Common myeloid progenitor, CD34-positive (primary cell): ENCODE measurements at regions not wholly inside any gene's neighbourhood (a gene's known extent, or its start where the extent isn't known, plus 50 kb on each side); places are given as distances from the start of the nearest gene placed in this dataset.

Source experiments
- CTCF ChIA-PET: fragments of 350-600 bp; sonication (Branson Sonifier 250); formaldehyde crosslinking; loops from one replicate; lab custom pipeline; 2021; ENCODE audit warnings: antibody characterized with exemption; lab: Charles Lee
- POLR2A ChIA-PET: fragments of 350-600 bp; sonication (Branson Sonifier 250); formaldehyde crosslinking; loops from one replicate; lab custom pipeline; 2021; ENCODE audit warnings: antibody characterized with exemption; lab: Charles Lee
- DNase-seq, 3 donors: peaks; one replicate each; pipeline versions ENCODE4 v3.0.0 to v3.0.0-alpha.2; 2013
- H3K27ac ChIP-seq, 2 experiments: 1 replicate in 1 of 2; 2 replicates in 1 of 2; pipeline ENCODE4 v1.7.0; 2013; ENCODE audit warnings: inconsistent platforms in 2 of 2, low read length in 2 of 2, mild to moderate bottlenecking in 2 of 2, low read depth in 1 of 2, moderate library complexity in 1 of 2; ENCODE audit not compliant: severe bottlenecking in 2 of 2, insufficient read depth in 1 of 2, poor library complexity in 1 of 2
- H3K27me3 ChIP-seq, 5 experiments: replicated peaks in 2 of 5; 1 replicate in 3 of 5; 2 replicates in 2 of 5; pipeline versions ENCODE4 v1.6.1 to v1.7.0; 2013; ENCODE audit warnings: low read length in 4 of 5, mild to moderate bottlenecking in 2 of 5, moderate library complexity in 2 of 5, inconsistent platforms in 1 of 5; ENCODE audit not compliant: insufficient read depth in 5 of 5, control insufficient read depth in 4 of 5
- H3K36me3 ChIP-seq, 4 experiments: 1 replicate in 2 of 4; 2 replicates in 2 of 4; pipeline versions ENCODE4 v1.6.1 to v1.7.0; 2013; ENCODE audit warnings: low read length in 3 of 4, control low read depth in 1 of 4, mild to moderate bottlenecking in 1 of 4; ENCODE audit not compliant: control insufficient read depth in 4 of 4, insufficient read depth in 4 of 4
- H3K4me1 ChIP-seq, 4 experiments: 1 replicate in 3 of 4; 2 replicates in 1 of 4; pipeline versions ENCODE4 v1.6.1 to v1.7.1; 2013; ENCODE audit warnings: low read length in 3 of 4, mild to moderate bottlenecking in 3 of 4, control low read depth in 1 of 4, inconsistent platforms in 1 of 4, moderate library complexity in 1 of 4; ENCODE audit not compliant: control insufficient read depth in 4 of 4, insufficient read depth in 4 of 4; ENCODE audit errors: control extremely low read depth in 1 of 4
- H3K4me3 ChIP-seq, 7 experiments: 1 replicate in 4 of 7; 2 replicates in 3 of 7; pipeline versions ENCODE4 v1.5.1 to v1.7.0; 2013; ENCODE audit warnings: mild to moderate bottlenecking in 7 of 7, low read length in 6 of 7, moderate library complexity in 6 of 7, inconsistent platforms in 2 of 7, low read depth in 2 of 7, control low read depth in 1 of 7; ENCODE audit not compliant: insufficient read depth in 4 of 7, control insufficient read depth in 1 of 7; ENCODE audit errors: extremely low read depth in 1 of 7
- H3K9me3 ChIP-seq, 5 experiments: 1 replicate in 4 of 5; 2 replicates in 1 of 5; pipeline versions ENCODE4 v1.6.1 to v1.7.1; 2013; ENCODE audit warnings: low read length in 4 of 5, mild to moderate bottlenecking in 2 of 5, inconsistent platforms in 1 of 5, low read depth in 1 of 5, moderate library complexity in 1 of 5; ENCODE audit not compliant: control insufficient read depth in 4 of 5, insufficient read depth in 2 of 5; ENCODE audit errors: control extremely low read depth in 1 of 5
- WGBS: methylation state at CpG from one replicate; pipeline ENCODE4 v1.1.5; 2013; ENCODE audit not compliant: insufficient coverage; 5-methylcytosine and 5-hydroxymethylcytosine counted together

DNA sequence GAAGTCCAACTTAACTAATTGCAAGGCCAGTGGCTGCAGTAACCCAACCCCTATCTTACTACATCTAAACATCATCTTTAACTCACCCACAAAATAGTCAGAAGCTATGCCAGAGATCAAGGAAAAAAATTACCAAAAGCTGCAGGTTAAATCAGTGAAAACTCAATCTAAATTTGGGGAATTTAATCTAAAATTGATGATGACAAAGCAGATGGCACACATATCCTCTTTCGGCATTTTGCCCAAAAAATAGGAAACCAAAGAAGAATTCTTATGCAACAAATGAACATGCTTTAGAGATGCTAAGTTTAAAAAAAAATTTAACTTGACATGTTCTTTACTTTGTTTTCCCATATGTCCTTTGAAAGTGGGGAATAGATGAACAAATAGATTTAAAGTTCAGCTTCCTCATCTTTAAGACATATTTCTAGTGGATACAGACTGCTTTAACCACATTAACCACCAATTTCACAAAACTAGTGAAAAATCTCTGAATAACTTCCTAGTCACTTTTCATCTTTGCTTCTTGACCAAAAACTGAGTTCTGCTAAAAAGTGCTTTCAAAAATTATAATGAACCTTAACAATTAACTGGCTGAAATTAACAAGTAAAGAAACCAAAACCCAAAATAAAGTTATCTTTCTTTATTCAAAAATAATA lies 74.3 kb upstream of the CCDC150 start:
- Histone ChIP-seq H3K27me3 (peaks cover 10 to 60% (median 20%) of the 10 kb centered on the region in 5 experiments), H3K27ac (no peak overlapping the region), H3K4me3 (no peak overlapping the region), H3K36me3 (no peaks in the 10 kb centered on the region), H3K9me3 (peaks cover 3 to 15% (median 7%) of the 10 kb centered on the region in 5 experiments), H3K4me1 (no peaks in the 10 kb centered on the region)
- peak in 2 of 3 donors; percentile 49 to 60 for DNase-seq
- CTCF ChIA-PET = no interaction called here
- POLR2A ChIA-PET = no interaction called here
- no CpG with 5 or more reads among the region's 1 CpG for WGBS

DNA sequence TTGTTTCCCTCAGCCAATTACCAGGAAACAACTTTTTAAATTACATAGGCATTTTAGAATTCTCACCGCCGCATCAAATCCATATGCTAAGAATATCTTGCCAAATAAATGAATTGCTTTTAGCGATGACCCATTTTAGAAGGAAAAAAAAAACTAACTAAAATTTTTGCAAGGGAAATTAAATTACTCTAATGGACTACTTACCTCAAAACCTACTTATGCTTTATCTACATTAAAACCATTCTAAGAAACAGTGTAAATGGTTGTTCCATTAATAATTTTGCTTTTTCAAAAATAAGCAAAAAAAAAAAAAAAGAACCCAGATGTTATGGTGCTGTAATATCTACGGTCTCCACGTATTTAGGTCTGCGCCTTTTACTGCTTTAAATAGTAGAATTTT lies 73.5 kb upstream of the CCDC150 start:
- Histone ChIP-seq H3K27ac (no peak overlapping the region), H3K4me3 (no peak overlapping the region), H3K9me3 (peaks cover 3 to 11% (median 7%) of the 10 kb centered on the region in 5 experiments), H3K27me3 (peaks cover 10 to 59% (median 22%) of the 10 kb centered on the region in 5 experiments), H3K36me3 (no peaks in the 10 kb centered on the region), H3K4me1 (no peaks in the 10 kb centered on the region)
- CTCF ChIA-PET = no interaction called here
- no peak for DNase-seq
- WGBS = 60% methylated on average over 1 of the region's 6 CpGs
- POLR2A ChIA-PET = no interaction called here

DNA sequence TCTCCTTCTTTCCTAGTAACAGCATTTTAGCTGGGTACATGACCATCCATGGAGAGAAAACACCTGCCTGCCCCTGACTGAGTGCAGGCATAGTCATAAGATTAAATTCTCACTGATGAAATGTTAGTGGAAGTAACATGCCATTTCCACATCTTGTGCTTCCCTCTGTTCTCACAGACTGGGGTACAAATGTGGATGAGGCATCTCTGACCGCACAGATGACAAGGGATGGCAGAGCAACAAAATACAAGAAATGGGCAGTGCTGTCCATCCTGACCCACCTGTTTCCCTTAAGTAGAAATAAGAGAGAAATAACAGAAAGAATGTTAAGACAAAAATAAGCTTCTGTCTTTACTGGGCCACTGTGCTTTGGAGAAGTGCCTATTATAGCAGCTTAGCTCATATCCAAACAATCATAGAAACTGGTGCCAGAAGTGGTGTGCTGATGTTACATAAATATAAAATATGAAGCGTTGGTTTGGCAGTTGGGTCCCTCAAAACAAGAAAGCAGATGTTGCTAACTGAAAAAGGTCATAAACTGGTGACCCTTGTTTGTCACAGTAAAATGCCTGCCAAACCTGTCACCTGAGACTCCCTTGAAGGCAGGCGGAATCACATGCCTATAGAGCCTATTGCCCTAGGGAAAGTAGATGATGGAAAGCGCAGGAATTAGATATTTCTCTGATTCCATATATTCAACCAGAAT lies 72.4 kb upstream of the CCDC150 start:
- POLR2A ChIA-PET = no interaction called here

DNA sequence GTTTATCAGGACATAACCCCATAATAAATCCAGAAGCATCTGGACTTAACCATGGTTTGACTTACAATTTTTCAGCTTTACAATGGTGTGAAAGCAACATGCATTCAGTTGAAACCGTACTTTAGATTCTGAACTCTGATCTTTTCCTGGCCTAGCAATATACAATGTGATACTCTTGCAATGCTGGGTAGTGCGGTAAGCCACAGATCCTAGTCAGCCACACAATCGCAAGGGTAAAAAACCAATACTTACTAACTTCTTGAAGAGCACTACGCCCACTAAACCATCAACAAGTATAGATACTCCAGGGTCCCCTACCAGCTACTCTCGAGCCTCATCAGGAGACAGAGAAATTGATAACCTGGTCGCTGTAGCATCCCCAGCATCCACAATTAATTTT lies 71.0 kb upstream of the CCDC150 start:
- Histone ChIP-seq H3K27me3 (peaks cover 6 to 53% (median 22%) of the 10 kb centered on the region in 5 experiments), H3K36me3 (no peaks in the 10 kb centered on the region), H3K4me1 (no peaks in the 10 kb centered on the region), H3K27ac (no peak overlapping the region), H3K9me3 (peaks cover 0 to 4% (median 0%) of the 10 kb centered on the region in 5 experiments), H3K4me3 (no peak overlapping the region)
- ChIA-PET POLR2A (no interaction called here), CTCF (interaction anchor here (1.0 kb wide), 1 partner anchor 9 kb away, joined by 3 read pairs; no protein-coding TSS in a partner anchor)
- 98% methylated on average over 4 of the region's 6 CpGs for WGBS
- DNase-seq = no peak

More for the DNA sequence above, 72.4 kb upstream of the CCDC150 start:
- H3K27me3 ChIP-seq = peaks cover 10 to 52% (median 22%) of the 10 kb centered on the region in 5 experiments
- peaks cover 0 to 2% (median 0%) of the 10 kb centered on the region in 5 experiments for H3K9me3 ChIP-seq
- 100% methylated on average over 1 of the region's 4 CpGs for WGBS
- H3K27ac ChIP-seq = no peak overlapping the region
- H3K36me3 ChIP-seq = no peaks in the 10 kb centered on the region
- H3K4me1 ChIP-seq = no peaks in the 10 kb centered on the region
- no peak overlapping the region for H3K4me3 ChIP-seq
- no peak for DNase-seq
- CTCF ChIA-PET = interaction anchor here (0.6 kb wide), 1 partner anchor 14 kb away, joined by 3 read pairs; no protein-coding TSS in a partner anchor

DNA sequence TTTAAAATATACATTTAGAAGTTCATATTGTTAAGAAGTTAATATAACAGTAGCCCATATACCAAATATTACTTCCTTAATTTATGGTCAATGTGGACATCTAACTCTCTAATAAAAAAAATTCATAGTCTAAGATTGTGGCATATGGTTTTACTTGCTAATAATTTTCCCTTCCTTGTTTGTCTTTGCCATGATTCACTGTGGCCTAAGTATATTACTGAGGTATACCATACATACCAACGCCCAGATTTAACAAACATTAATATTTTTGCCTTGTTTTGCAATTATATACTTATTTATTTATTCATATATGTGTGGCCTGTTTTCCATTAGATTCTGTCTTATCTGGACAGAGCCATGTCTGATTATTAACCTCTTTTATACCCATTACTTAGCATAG lies 54.6 kb upstream of the CCDC150 start:
- WGBS = no CpG with 5 or more reads among the region's 1 CpG
- DNase-seq = no peak
- Histone ChIP-seq H3K27ac (no peak overlapping the region), H3K4me3 (no peak overlapping the region), H3K9me3 (peaks cover 2 to 3% (median 2%) of the 10 kb centered on the region in 5 experiments), H3K27me3 (peaks cover 0 to 22% (median 5%) of the 10 kb centered on the region in 5 experiments), H3K4me1 (peaks cover 0 to 3% (median 0%) of the 10 kb centered on the region in 4 experiments), H3K36me3 (no peaks in the 10 kb centered on the region)
- ChIA-PET POLR2A (interaction anchor here (1.0 kb wide), 1 partner anchor 164 kb away, joined by 5 read pairs; no protein-coding TSS in a partner anchor), CTCF (no interaction called here)

DNA sequence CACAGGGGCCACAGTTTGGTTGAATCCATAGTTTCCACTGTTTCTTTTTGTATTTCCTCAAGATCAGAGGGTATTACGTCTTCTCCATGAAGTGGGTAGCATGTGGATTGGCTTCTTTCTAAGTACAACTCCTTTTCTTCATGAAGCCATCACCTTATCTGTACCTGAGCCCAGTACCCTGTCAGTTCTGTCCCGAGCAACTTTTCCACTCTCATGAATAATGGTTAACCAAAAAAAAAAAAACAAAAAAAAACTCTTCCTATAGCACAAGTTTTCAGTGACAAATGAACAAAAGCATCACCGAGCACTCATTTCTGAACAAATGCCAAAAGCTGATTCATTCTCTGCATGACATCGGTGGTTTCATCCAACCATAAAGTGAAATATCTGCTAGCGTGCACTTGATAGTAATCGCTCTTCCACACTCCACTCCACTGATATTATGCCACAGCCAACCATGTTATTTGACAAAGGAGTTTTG lies 53.0 kb upstream of the CCDC150 start:
- Histone ChIP-seq H3K4me3 (no peak overlapping the region), H3K4me1 (peaks cover 0 to 3% (median 0%) of the 10 kb centered on the region in 4 experiments), H3K9me3 (peaks cover 0 to 2% (median 0%) of the 10 kb centered on the region in 5 experiments), H3K27ac (no peak overlapping the region), H3K36me3 (no peaks in the 10 kb centered on the region), H3K27me3 (peaks cover 9 to 38% (median 19%) of the 10 kb centered on the region in 5 experiments)
- CTCF ChIA-PET = no interaction called here
- WGBS = 15% methylated on average over 3 of the region's 6 CpGs
- POLR2A ChIA-PET = no interaction called here
- peak; percentile 62 to 84 (median 80) for DNase-seq
